Transverse colon (tissue), 4 donors: ENCODE measurements at regions not wholly inside any gene's neighbourhood (a gene's known extent, or its start where the extent isn't known, plus 50 kb on each side); places are given as distances from the start of the nearest gene placed in this dataset.

Experiments used
- DNase-seq: peaks from one replicate; pipeline ENCODE4 v3.0.0-alpha.2; 2019
- H3K27ac ChIP-seq, 4 donors: fragments of 200-600 bp; sonication (generic); 2 replicates each; pipeline ENCODE4 v1.5.1; 2016 to 2018; ENCODE audit warnings: inconsistent platforms in 4 of 4
- H3K27me3 ChIP-seq: fragments of 200-600 bp; sonication (generic); 2 replicates; pipeline ENCODE4 v1.5.1; 2017; ENCODE audit warnings: inconsistent platforms
- H3K36me3 ChIP-seq, 4 donors: fragments of 200-600 bp; sonication (generic); 2 replicates each; pipeline ENCODE4 v1.5.1; 2017 to 2019; ENCODE audit warnings: inconsistent platforms in 4 of 4
- H3K4me1 ChIP-seq, 4 donors: fragments of 200-600 bp; sonication (generic); 2 replicates each; pipeline ENCODE4 v1.5.1; 2017 to 2020; ENCODE audit warnings: inconsistent platforms in 4 of 4
- H3K4me3 ChIP-seq, 4 donors: fragments of 200-600 bp; sonication (generic); 1 replicate in 1 of 4; 2 replicates in 3 of 4; pipeline versions ENCODE4 v1.5.1 to v1.6.1; 2017 to 2019; ENCODE audit warnings: inconsistent platforms in 4 of 4
- H3K9me3 ChIP-seq, 2 donors: fragments of 200-600 bp; sonication (generic); 2 replicates each; pipeline ENCODE4 v1.5.1; 2017 to 2019; ENCODE audit warnings: inconsistent platforms in 2 of 2
- CTCF ChIP-seq, 5 experiments: fragments of 200-600 bp in 3 of 5; fragments of 450-650 bp in 2 of 5; sonication (generic) in 3 of 5; IDR thresholded peaks; 1 replicate in 2 of 5; 2 replicates in 3 of 5; pipeline ENCODE4 v1.5.1; 2016 to 2017; ENCODE audit warnings: antibody characterized with exemption in 5 of 5, inconsistent platforms in 3 of 5, mild to moderate bottlenecking in 2 of 5, moderate library complexity in 1 of 5
- EP300 ChIP-seq: sonication (generic); formaldehyde crosslinking; IDR thresholded peaks from one replicate; pipeline ENCODE4 v1.6.1; 2017; ENCODE audit warnings: antibody characterized with exemption, low read depth
- POLR2A ChIP-seq: fragments of 450-650 bp; IDR thresholded peaks from one replicate; pipeline ENCODE4 v1.6.1; 2016; ENCODE audit warnings: antibody characterized with exemption, mild to moderate bottlenecking, moderate library complexity
- POLR2AphosphoS5 ChIP-seq, 3 donors: sonication (generic); formaldehyde crosslinking; IDR thresholded peaks; one replicate each; pipeline ENCODE4 v1.6.1; 2016; ENCODE audit warnings: antibody characterized with exemption in 3 of 3
- WGBS, 2 donors: methylation state at CpG; one replicate each; pipeline ENCODE4 v1.1.5; 2018; ENCODE audit warnings: low coverage in 1 of 2; 5-methylcytosine and 5-hydroxymethylcytosine counted together
- in situ Hi-C, 4 donors: fragments of 200-750 bp; cut with MboI; loops; one replicate each; pipeline versions ENCODE4 v1.15.0 to v1.15.1; 2017; ENCODE audit warnings: low sequenced_read_pairs in 3 of 4, low pct_ligation_motif_present in 1 of 4, low pct_unique_long_range_greater_than_20kb in 1 of 4
- intact Hi-C: fragments of 100-400 bp; cut with DNase I; formaldehyde crosslinking; loops from one replicate; pipeline ENCODE4 v1.15.1; 2023; ENCODE audit warnings: low total_unique reads

GRCh38 chr5:160923936-160924710 lies 72.1 kb upstream of the ATP10B start:
- 37 to 74% methylated on average over 4 to 6 of the region's 6 CpGs for WGBS, 2 donors
- H3K4me1 ChIP-seq, result peaks cover 3 to 46% (median 21%) of the 10 kb centered on the region in 4 donors
- TF ChIP-seq POLR2AphosphoS5 (IDR thresholded peaks at IDR 0.05) (peak in 2 of 3 donors; percentile 40 to 61), CTCF (IDR thresholded peaks at IDR 0.05) (no peak)
- H3K9me3 ChIP-seq, result no peaks in the 10 kb centered on the region
- H3K27ac ChIP-seq, result peak overlapping the region; percentile 35 to 60 (median 48)
- H3K36me3 ChIP-seq, result no peaks in the 10 kb centered on the region
- no peak overlapping the region for H3K4me3 ChIP-seq
- in situ Hi-C loops, result no loop called here
- no peaks in the 10 kb centered on the region for H3K27me3 ChIP-seq
- peak; percentile 85 for DNase-seq
- intact Hi-C loops, result no loop called here

- intact Hi-C loops, result no loop called here
- no peak for TF ChIP-seq CTCF (IDR thresholded peaks at IDR 0.05)
- TF ChIP-seq EP300, result no peak
- no peak for TF ChIP-seq POLR2AphosphoS5 (IDR thresholded peaks at IDR 0.05)
- no peak for TF ChIP-seq POLR2A
- Histone ChIP-seq H3K9me3 (no peaks in the 10 kb centered on the region), H3K27ac (peak overlapping the region in 1 of 4 donors; percentile 60), H3K36me3 (no peaks in the 10 kb centered on the region), H3K4me1 (peaks cover 3 to 44% (median 19%) of the 10 kb centered on the region in 4 donors), H3K4me3 (no peak overlapping the region), H3K27me3 (no peaks in the 10 kb centered on the region)
- 32 to 36% methylated on average over 7 of the region's 7 CpGs for WGBS, 2 donors
- in situ Hi-C loops, result no loop called here
- no peak for DNase-seq
These were observed 71.4 kb upstream of the ATP10B start for GRCh38 chr5:160923411-160923810.

GRCh38 chr5:160922311-160922710 lies 70.3 kb upstream of the ATP10B start:
- Histone ChIP-seq H3K9me3 (no peaks in the 10 kb centered on the region), H3K27ac (no peak overlapping the region), H3K4me1 (peaks cover 3 to 43% (median 19%) of the 10 kb centered on the region in 4 donors), H3K4me3 (no peak overlapping the region), H3K27me3 (no peaks in the 10 kb centered on the region), H3K36me3 (no peaks in the 10 kb centered on the region)
- no peak for DNase-seq
- intact Hi-C loops, result no loop called here
- no peak for TF ChIP-seq POLR2AphosphoS5 (IDR thresholded peaks at IDR 0.05)
- no peak for TF ChIP-seq CTCF (IDR thresholded peaks at IDR 0.05)
- in situ Hi-C loops, result no loop called here
- WGBS, 2 donors, result 58 to 68% methylated on average over 2 of the region's 2 CpGs

GRCh38 chr5:160921423-160922285 lies 69.6 kb upstream of the ATP10B start:
- Histone ChIP-seq H3K9me3 (no peaks in the 10 kb centered on the region), H3K27ac (no peak overlapping the region), H3K4me1 (peaks cover 3 to 36% (median 17%) of the 10 kb centered on the region in 4 donors), H3K36me3 (no peaks in the 10 kb centered on the region), H3K4me3 (no peak overlapping the region), H3K27me3 (no peaks in the 10 kb centered on the region)
- DNase-seq, result no peak
- TF ChIP-seq POLR2A (no peak), POLR2AphosphoS5 (IDR thresholded peaks at IDR 0.05) (no peak), CTCF (IDR thresholded peaks at IDR 0.05) (no peak), EP300 (no peak)
- intact Hi-C loops (no loop called here), in situ Hi-C loops (no loop called here)
- WGBS, 2 donors, result 82 to 87% methylated on average over 3 to 4 of the region's 4 CpGs
